K562 (cell line): ENCODE measurements at regions not wholly inside any gene's neighbourhood (a gene's known extent, or its start where the extent isn't known, plus 50 kb on each side); places are given as distances from the start of the nearest gene placed in this dataset.

ENCODE experiments used
- ATAC-seq: fragments of 200-7000 bp; cut with Tn5 transposase; 3 replicates; pipeline ENCODE4 v1.9.1; 2020; ENCODE audit warnings: moderate library complexity
- BruUV-seq: library from RNA; stranded (reverse); fragments of 400-500 nt; replicated peaks from 2 replicates; lab custom pipeline; 2021; lab: Mats Ljungman, UMichigan
- CTCF ChIA-PET: fragments of 300-600 bp; formaldehyde crosslinking; extraction: SDS; loops from one replicate; lab custom pipeline; 2021; ENCODE audit warnings: low intra/inter-chr PET ratio; lab: Yijun Ruan, JAX
- POLR2A ChIA-PET: fragments of 300-600, 350-650 bp; sonication (Branson Sonifier 250); formaldehyde crosslinking; extraction: SDS; loops from one replicate; lab custom pipeline; 2021; ENCODE audit warnings: antibody characterized with exemption, inconsistent platforms; lab: Yijun Ruan, JAX
- DNase-seq, 4 experiments: peaks; one replicate each; pipeline versions ENCODE4 v3.0.0 to v3.0.0-alpha.2; 2011 to 2018; ENCODE audit warnings: low spot score in 3 of 4, mixed read lengths in 3 of 4; ENCODE audit errors: extremely low read depth in 1 of 4
- FAIRE-seq: peaks from 2 replicates; lab custom pipeline; 2011; peaks lifted over from hg19 to GRCh38; lab: Jason Lieb, UNC
- H2AFZ ChIP-seq: 2 replicates; pipeline ENCODE4 v1.6.0; 2011; ENCODE audit warnings: low read depth, low read length, control low read depth, inconsistent platforms
- H3K27ac ChIP-seq: fragments of 200-600 bp; 3 replicates; pipeline ENCODE4 v1.8.0; 2011; ENCODE audit warnings: low read depth, mild to moderate bottlenecking, control low read depth, inconsistent platforms, low read length, moderate library complexity, mixed read lengths; ENCODE audit errors: extremely low read depth
- H3K27me3 ChIP-seq, 2 experiments: fragments of 300-600 bp in 1 of 2; 2 replicates in 1 of 2; 3 replicates in 1 of 2; pipeline versions ENCODE4 v1.6.0 to v1.8.0; 2011; ENCODE audit warnings: inconsistent platforms in 2 of 2, low read length in 2 of 2, mild to moderate bottlenecking in 1 of 2, mixed read lengths in 1 of 2, moderate library complexity in 1 of 2; ENCODE audit not compliant: control insufficient read depth in 2 of 2, insufficient read depth in 2 of 2
- H3K36me3 ChIP-seq: fragments of 300-600 bp; 3 replicates; pipeline ENCODE4 v1.8.0; 2011; ENCODE audit warnings: mild to moderate bottlenecking, low read length, inconsistent platforms; ENCODE audit not compliant: control insufficient read depth, insufficient read depth
- H3K4me1 ChIP-seq, 2 experiments: fragments of 200-600 bp in 1 of 2; replicated peaks in 1 of 2; 2 replicates in 1 of 2; 3 replicates in 1 of 2; pipeline versions ENCODE4 v1.5.1 to v1.8.0; 2011; ENCODE audit warnings: inconsistent platforms in 2 of 2, low read length in 2 of 2, mild to moderate bottlenecking in 1 of 2, mixed read lengths in 1 of 2, moderate library complexity in 1 of 2; ENCODE audit not compliant: control insufficient read depth in 2 of 2, insufficient read depth in 2 of 2
- H3K4me2 ChIP-seq: 2 replicates; pipeline ENCODE4 v1.6.1; 2011; ENCODE audit warnings: low read length, control low read depth, inconsistent platforms, mixed read lengths; ENCODE audit not compliant: insufficient read depth
- H3K4me3 ChIP-seq: fragments of 200-600 bp; sonication (generic), shearing (Covaris generic); 2 replicates; pipeline ENCODE4 v1.5.1; 2016; ENCODE audit warnings: control low read depth, inconsistent platforms
- H3K79me2 ChIP-seq: fragments of 200-600 bp; 3 replicates; pipeline ENCODE4 v1.8.0; 2011; ENCODE audit warnings: low read length, inconsistent platforms; ENCODE audit not compliant: control insufficient read depth, insufficient read depth
- H3K9ac ChIP-seq, 2 experiments: 2 replicates each; pipeline versions ENCODE4 v1.6.0 to v1.6.1; 2011; ENCODE audit warnings: low read depth in 2 of 2, low read length in 2 of 2, control low read depth in 1 of 2, inconsistent platforms in 1 of 2, mild to moderate bottlenecking in 1 of 2, mixed read lengths in 1 of 2; ENCODE audit not compliant: insufficient read depth in 1 of 2
- H3K9me1 ChIP-seq: one replicate; pipeline ENCODE4 v1.6.0; 2011; ENCODE audit warnings: inconsistent platforms, mild to moderate bottlenecking, low read length, moderate library complexity; ENCODE audit not compliant: control insufficient read depth, insufficient read depth
- H3K9me3 ChIP-seq: replicated peaks from 2 replicates; pipeline ENCODE4 v1.5.1; 2011; ENCODE audit warnings: low read depth, low read length, inconsistent platforms; ENCODE audit not compliant: control insufficient read depth, insufficient read depth
- H4K20me1 ChIP-seq: replicated peaks from 2 replicates; pipeline ENCODE4 v1.6.1; 2011; ENCODE audit warnings: low read length, inconsistent platforms, mixed read lengths; ENCODE audit not compliant: control insufficient read depth, insufficient read depth
- HOXB6 ChIP-seq: fragments of 250-450 bp; sonication (Bioruptor Pico); IDR thresholded peaks from 2 replicates; pipeline ENCODE4 v1.5.1; 2022; ENCODE audit warnings: mild to moderate bottlenecking, borderline replicate concordance
- POLR2AphosphoS5 ChIP-seq: IDR thresholded peaks from 2 replicates; pipeline ENCODE4 v1.6.1; 2011; ENCODE audit warnings: mild to moderate bottlenecking, low read depth, low read length, moderate library complexity; ENCODE audit not compliant: control insufficient read depth, insufficient read depth
- PURB ChIP-seq: sonication (generic); formaldehyde crosslinking; IDR thresholded peaks from 2 replicates; pipeline ENCODE4 v1.9.0; 2021; ENCODE audit warnings: low read depth, mild to moderate bottlenecking, missing genetic modification reagents
- SP2 ChIP-seq: IDR thresholded peaks from 2 replicates; pipeline ENCODE4 v1.6.1; 2011; ENCODE audit warnings: mild to moderate bottlenecking, low read depth, low read length, moderate library complexity; ENCODE audit not compliant: poor library complexity, severe bottlenecking; ENCODE audit errors: extremely low read depth
- TBL1XR1 ChIP-seq, 2 experiments: IDR thresholded peaks; 2 replicates each; pipeline ENCODE4 v1.6.1; 2012; ENCODE audit warnings: improper control_type of control experiment in 2 of 2, low read length in 2 of 2, mild to moderate bottlenecking in 1 of 2
- ZBTB7A ChIP-seq: IDR thresholded peaks from 2 replicates; pipeline ENCODE4 v1.6.1; 2011; ENCODE audit warnings: low read depth, mild to moderate bottlenecking, low read length, moderate library complexity, borderline replicate concordance; ENCODE audit not compliant: control insufficient read depth
- WGBS: fragments of 100-300 bp; shearing (Covaris generic); methylation state at CpG from one replicate; pipeline ENCODE4 v1.1.6; 2016; ENCODE audit warnings: low coverage, mixed read lengths; ENCODE audit not compliant: insufficient coverage; ENCODE audit errors: missing lambda C conversion rate; 5-methylcytosine and 5-hydroxymethylcytosine counted together
- in situ Hi-C: fragments of 300-500 bp; cut with MboI; formaldehyde crosslinking; loops from 4 replicates; pipeline ENCODE4 v1.15.0; 2018; ENCODE audit warnings: inconsistent platforms, mixed read lengths
- intact Hi-C: fragments of 100-400 bp; cut with micrococcal nuclease; formaldehyde crosslinking; loops from 2 replicates; pipeline ENCODE4 v1.14.2; 2022
- TF ChIP-seq, protein P1 (sequence below): sonication (generic); formaldehyde crosslinking; IDR thresholded peaks from 2 replicates; pipeline ENCODE4 v1.8.0; 2023; ENCODE audit warnings: mild to moderate bottlenecking, missing genetic modification reagents

- BruUV-seq, result no TSS peak
- FAIRE-seq, result no peak
Measured at GRCh38 chr22:49204599-49205482, 622.8 kb downstream of the BRD1 start.

GRCh38 chr22:49203859-49204598, 623.6 kb downstream of the BRD1 start:
- in situ Hi-C loops (no loop called here), intact Hi-C loops (no loop called here)
- Histone ChIP-seq H3K9me1 (no peaks in the 10 kb centered on the region), H2AFZ (no peak overlapping the region), H3K36me3 (no peaks in the 10 kb centered on the region), H3K27ac (no peak overlapping the region), H3K4me2 (no peak overlapping the region), H3K4me3 (no peak overlapping the region), H3K27me3 (peaks cover 0 to 10% of the 10 kb centered on the region in 2 experiments; a peak in 1 of 5 replicates), H3K9me3 (no peaks in the 10 kb centered on the region), H3K79me2 (no peaks in the 10 kb centered on the region), H4K20me1 (peaks cover 10% of the 10 kb centered on the region; the same call in 1 of the 2 replicates), H3K4me1 (no peaks in the 10 kb centered on the region; a peak in 1 of 5 replicates), H3K9ac (no peak overlapping the region)
- FAIRE-seq (no peak), DNase-seq (no peak), ATAC-seq (no peak)
- ChIA-PET CTCF (no interaction called here), POLR2A (no interaction called here)
- 22% methylated on average over 29 of the region's 32 CpGs for WGBS
- no TSS peak for BruUV-seq
- TF ChIP-seq, protein P1, sequence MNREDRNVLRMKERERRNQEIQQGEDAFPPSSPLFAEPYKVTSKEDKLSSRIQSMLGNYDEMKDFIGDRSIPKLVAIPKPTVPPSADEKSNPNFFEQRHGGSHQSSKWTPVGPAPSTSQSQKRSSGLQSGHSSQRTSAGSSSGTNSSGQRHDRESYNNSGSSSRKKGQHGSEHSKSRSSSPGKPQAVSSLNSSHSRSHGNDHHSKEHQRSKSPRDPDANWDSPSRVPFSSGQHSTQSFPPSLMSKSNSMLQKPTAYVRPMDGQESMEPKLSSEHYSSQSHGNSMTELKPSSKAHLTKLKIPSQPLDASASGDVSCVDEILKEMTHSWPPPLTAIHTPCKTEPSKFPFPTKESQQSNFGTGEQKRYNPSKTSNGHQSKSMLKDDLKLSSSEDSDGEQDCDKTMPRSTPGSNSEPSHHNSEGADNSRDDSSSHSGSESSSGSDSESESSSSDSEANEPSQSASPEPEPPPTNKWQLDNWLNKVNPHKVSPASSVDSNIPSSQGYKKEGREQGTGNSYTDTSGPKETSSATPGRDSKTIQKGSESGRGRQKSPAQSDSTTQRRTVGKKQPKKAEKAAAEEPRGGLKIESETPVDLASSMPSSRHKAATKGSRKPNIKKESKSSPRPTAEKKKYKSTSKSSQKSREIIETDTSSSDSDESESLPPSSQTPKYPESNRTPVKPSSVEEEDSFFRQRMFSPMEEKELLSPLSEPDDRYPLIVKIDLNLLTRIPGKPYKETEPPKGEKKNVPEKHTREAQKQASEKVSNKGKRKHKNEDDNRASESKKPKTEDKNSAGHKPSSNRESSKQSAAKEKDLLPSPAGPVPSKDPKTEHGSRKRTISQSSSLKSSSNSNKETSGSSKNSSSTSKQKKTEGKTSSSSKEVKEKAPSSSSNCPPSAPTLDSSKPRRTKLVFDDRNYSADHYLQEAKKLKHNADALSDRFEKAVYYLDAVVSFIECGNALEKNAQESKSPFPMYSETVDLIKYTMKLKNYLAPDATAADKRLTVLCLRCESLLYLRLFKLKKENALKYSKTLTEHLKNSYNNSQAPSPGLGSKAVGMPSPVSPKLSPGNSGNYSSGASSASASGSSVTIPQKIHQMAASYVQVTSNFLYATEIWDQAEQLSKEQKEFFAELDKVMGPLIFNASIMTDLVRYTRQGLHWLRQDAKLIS (CRISPR knock-in tag), result no peak
- TF ChIP-seq HOXB6 (CRISPR knock-in tag) (no peak), SP2 (no peak)

More at GRCh38 chr22:49204599-49205482, 622.8 kb downstream of the BRD1 start:
- Histone ChIP-seq H3K9me1 (no peaks in the 10 kb centered on the region), H3K9me3 (no peaks in the 10 kb centered on the region), H3K4me1 (no peaks in the 10 kb centered on the region; a peak in 1 of 5 replicates), H4K20me1 (peaks cover 6% of the 10 kb centered on the region; the same call in 1 of the 2 replicates), H3K4me3 (no peak overlapping the region), H3K79me2 (no peaks in the 10 kb centered on the region), H3K4me2 (no peak overlapping the region), H3K36me3 (no peaks in the 10 kb centered on the region), H3K27me3 (peaks cover 0 to 10% of the 10 kb centered on the region in 2 experiments; a peak in 1 of 5 replicates), H3K9ac (no peak overlapping the region), H3K27ac (no peak overlapping the region), H2AFZ (no peak overlapping the region)
- CTCF ChIA-PET, result no interaction called here
- no peak for ATAC-seq
- TF ChIP-seq POLR2AphosphoS5, result no peak
- no peak for TF ChIP-seq ZBTB7A
- no peak for TF ChIP-seq TBL1XR1 (IDR thresholded peaks at IDR 0.05; ENCODE audit: low read length in 2 of 2)
- no peak for TF ChIP-seq PURB (CRISPR knock-in tag)
- in situ Hi-C loops (no loop called here), intact Hi-C loops (no loop called here)
- WGBS, result 9% methylated on average over 21 of the region's 22 CpGs
- DNase-seq, result no peak
- POLR2A ChIA-PET, result no interaction called here
